Stimulated activated memory B cell treated with anti-CD40 and anti-IgM and Interleukin-4, amounts not matched to agents 10 μg/mL and 1 μg/mL and 100 μg/mL, for 72 hours (primary cell): ENCODE measurements at regions not wholly inside any gene's neighbourhood (a gene's known extent, or its start where the extent isn't known, plus 50 kb on each side); places are given as distances from the start of the nearest gene placed in this dataset.

Source experiments
- ATAC-seq: fragments of 150-1000 bp; cut with Tn5 transposase; 2 replicates; pipeline ENCODE4 v1.10.0; 2021
- H3K27ac Mint-ChIP-seq: one replicate; pipeline ENCODE4 v1.8.0; 2022; ENCODE audit warnings: mild to moderate bottlenecking, mixed read lengths
- H3K27me3 Mint-ChIP-seq: one replicate; pipeline ENCODE4 v1.8.0; 2022; ENCODE audit warnings: mixed read lengths
- H3K36me3 Mint-ChIP-seq: one replicate; pipeline ENCODE4 v1.8.0; 2022; ENCODE audit warnings: mixed read lengths
- H3K4me1 Mint-ChIP-seq: one replicate; pipeline ENCODE4 v1.8.0; 2022; ENCODE audit warnings: mixed read lengths
- H3K4me3 Mint-ChIP-seq: one replicate; pipeline ENCODE4 v1.8.0; 2022; ENCODE audit warnings: mild to moderate bottlenecking, moderate library complexity, mixed read lengths
- H3K9me3 Mint-ChIP-seq: one replicate; pipeline ENCODE4 v1.8.0; 2022; ENCODE audit warnings: mixed read lengths

DNA sequence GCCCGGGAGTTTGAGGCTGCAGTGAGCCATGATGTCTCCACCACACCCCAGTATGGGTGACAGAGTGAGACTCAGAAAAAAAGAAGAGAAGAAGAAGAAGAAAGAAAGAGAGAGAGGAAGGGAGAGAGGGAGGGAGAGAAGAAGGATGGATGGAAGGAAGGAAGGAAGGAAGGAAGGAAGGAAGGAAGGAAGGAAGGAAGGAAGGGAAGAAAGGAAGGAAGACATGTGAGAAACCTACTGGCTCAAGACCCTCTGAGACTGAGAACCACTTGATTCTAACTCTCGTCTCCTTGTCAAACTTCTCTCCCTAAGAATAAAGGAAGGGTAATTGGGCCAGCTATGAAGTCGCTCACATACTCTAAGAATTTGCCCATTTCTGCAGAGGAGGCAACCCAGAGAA, 148.1 kb upstream of the UBE2E1 start:
- Mint-ChIP-seq H3K9me3 (peaks cover 10% of the 10 kb centered on the region), H3K4me3 (no peak overlapping the region), H3K4me1 (peaks cover 73% of the 10 kb centered on the region), H3K27ac (peak overlapping the region; percentile 78), H3K27me3 (no peaks in the 10 kb centered on the region), H3K36me3 (peaks cover 9% of the 10 kb centered on the region)
- no peak for ATAC-seq

DNA sequence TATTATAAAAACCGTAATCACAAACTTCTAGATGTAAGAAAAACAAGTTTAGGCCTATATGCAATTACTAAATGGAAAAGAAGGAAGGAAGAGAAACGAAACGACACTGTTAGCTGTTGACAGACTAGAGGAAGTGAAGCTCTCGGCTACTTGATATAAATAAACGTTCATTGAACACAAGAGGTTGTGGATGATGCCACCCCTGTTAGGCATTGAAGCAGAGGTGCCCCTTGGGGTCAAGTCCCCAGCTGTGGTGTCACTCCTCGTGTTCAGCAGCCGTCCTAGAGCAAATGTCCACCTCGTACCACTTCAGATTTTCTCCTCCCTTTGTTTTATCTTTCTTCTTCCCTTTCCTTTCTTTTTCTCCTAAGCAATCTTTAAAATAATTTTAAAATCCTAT, 146.5 kb upstream of the UBE2E1 start:
- Mint-ChIP-seq H3K36me3 (peaks cover 9% of the 10 kb centered on the region), H3K27me3 (no peaks in the 10 kb centered on the region), H3K27ac (peak overlapping the region; percentile 84), H3K4me3 (peak overlapping the region; percentile 69), H3K4me1 (peaks cover 64% of the 10 kb centered on the region), H3K9me3 (peaks cover 10% of the 10 kb centered on the region)
- peak; percentile 79 for ATAC-seq

DNA sequence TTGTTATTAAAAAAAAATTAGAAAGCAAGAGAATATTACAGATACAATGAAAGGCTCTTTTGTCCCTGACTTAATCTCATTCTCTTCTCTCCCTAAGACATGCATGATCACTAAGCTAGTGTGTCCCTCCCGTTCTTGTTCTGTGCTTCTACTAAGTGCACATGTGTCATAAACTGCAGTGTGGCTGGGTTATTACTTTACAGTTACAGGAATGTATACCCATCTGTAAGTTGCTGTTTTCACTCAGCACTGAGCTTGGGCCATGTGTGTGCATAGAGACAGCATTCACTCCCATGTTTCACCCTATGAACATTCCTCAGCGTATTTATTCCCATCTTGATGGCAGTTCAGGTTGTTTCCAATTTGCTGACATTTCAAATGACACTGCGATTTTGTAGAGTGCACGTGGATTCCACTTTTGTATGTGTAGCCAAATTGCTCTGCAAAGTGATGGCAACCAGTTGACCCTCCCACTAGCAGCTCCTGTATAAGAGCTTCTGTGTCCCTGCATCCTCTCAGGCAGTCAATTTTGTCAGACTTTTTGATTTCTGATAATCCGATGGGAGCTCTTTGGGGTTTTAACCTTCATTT, 145.8 kb upstream of the UBE2E1 start:
- Mint-ChIP-seq H3K4me1 (peaks cover 58% of the 10 kb centered on the region), H3K27ac (peak overlapping the region; percentile 84)

DNA sequence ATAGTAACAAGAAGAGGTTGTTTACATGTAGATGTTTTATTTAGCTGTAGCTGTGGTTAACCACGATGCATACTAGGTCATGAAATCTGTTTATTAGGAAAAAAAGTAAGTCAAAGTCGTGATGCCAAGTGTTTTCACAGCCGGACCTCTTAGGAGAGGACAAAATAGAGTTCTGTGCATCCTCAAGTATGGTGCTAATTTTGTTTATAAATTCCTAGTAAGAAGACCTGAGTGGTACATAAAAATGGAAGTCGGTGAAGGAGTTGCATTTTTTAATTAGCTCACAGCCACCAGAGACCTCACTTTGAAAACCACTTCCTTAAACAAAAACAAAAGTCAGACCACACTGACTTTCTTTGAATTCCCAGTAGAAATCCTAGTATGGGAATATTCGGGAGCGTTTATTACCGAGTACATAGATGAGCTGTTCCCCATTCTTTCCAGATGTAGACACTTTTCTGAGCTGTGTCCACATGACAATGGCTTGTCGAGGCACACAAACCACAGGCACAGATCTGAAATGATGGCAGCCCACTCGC, 143.6 kb upstream of the UBE2E1 start:
- Mint-ChIP-seq H3K27me3 (no peaks in the 10 kb centered on the region), H3K4me3 (no peak overlapping the region), H3K9me3 (peaks cover 3% of the 10 kb centered on the region), H3K36me3 (no peaks in the 10 kb centered on the region), H3K27ac (peak overlapping the region; percentile 57), H3K4me1 (peaks cover 52% of the 10 kb centered on the region)
- ATAC-seq = peak; percentile 35

More for the DNA sequence above, 145.8 kb upstream of the UBE2E1 start:
- no peak for ATAC-seq
- Mint-ChIP-seq H3K27me3 (no peaks in the 10 kb centered on the region), H3K4me3 (no peak overlapping the region), H3K36me3 (peaks cover 5% of the 10 kb centered on the region), H3K9me3 (peaks cover 10% of the 10 kb centered on the region)

DNA sequence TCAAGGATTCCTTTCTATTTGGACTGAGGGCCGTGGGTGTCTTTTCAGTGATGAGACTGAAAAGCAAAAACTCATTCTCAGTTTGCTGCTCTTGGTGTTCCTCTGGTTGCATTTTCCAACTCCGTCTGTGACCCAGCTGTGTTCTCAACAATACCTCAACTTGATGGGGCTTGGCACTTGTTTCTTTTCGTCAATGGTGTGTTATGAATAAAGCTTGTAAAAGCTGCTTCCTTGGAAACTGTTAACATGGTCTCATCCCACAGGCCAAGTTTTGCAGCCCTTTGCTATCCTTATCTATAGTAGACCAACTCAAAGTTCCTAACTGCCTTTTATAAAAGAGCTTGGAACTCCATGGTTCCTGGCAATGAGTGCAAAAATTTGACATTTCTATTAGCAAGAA, 142.5 kb upstream of the UBE2E1 start:
- H3K9me3 Mint-ChIP-seq = no peaks in the 10 kb centered on the region
- H3K36me3 Mint-ChIP-seq = no peaks in the 10 kb centered on the region
- H3K27me3 Mint-ChIP-seq = no peaks in the 10 kb centered on the region
- H3K4me3 Mint-ChIP-seq = no peak overlapping the region
- no peak overlapping the region for H3K27ac Mint-ChIP-seq
- ATAC-seq = no peak
- H3K4me1 Mint-ChIP-seq = peaks cover 52% of the 10 kb centered on the region

DNA sequence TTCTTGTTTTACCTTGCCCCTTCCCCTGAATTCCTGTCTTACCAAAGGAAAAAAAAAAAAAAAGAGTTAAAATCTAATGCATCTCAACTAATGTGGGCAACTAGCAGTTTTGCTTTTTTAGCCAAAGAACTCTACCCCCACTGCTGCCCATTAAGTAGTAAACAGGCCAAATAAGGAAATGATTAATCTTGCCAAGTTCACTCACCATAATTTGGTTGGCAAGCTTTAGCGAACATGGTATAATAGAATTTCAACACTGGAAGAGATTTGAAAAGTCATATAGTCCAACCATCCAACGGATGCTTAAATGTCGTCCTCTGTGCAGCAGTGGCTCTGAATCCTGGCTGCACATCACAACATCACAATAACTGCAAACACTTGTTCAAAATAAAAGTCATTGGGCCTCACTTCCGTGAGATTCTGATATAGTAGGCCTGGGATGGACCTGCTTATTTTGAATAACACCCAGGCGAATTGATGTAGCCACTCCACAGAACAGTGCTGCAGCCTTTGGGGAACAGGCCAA, 142.0 kb upstream of the UBE2E1 start:
- Mint-ChIP-seq H3K27ac (no peak overlapping the region), H3K4me3 (no peak overlapping the region), H3K4me1 (peaks cover 51% of the 10 kb centered on the region), H3K9me3 (no peaks in the 10 kb centered on the region), H3K36me3 (no peaks in the 10 kb centered on the region), H3K27me3 (no peaks in the 10 kb centered on the region)
- no peak for ATAC-seq

DNA sequence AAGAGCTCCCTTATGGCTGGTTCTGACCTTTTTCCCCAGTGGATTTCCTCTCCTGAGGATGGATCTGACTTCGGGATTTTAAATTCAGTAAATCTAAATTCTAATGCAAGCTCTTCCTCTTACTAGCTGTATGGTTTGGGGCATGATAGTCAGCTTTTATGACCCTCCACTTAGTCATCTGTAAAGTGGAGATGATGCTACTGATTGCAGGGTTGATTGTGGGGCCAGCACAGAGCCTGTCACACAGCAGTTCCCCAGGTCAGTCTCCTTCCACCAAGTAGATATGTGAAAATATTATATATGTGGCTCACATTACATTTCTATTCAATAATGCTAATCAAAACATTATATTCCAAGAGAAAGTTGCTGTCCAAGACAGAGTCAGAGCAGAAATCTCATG, 141.3 kb upstream of the UBE2E1 start:
- H3K4me3 Mint-ChIP-seq = no peak overlapping the region
- H3K36me3 Mint-ChIP-seq = no peaks in the 10 kb centered on the region
- H3K27me3 Mint-ChIP-seq = peaks cover 4% of the 10 kb centered on the region
- peak; percentile 45 for ATAC-seq
- no peaks in the 10 kb centered on the region for H3K9me3 Mint-ChIP-seq
- H3K27ac Mint-ChIP-seq = no peak overlapping the region
- H3K4me1 Mint-ChIP-seq = peaks cover 44% of the 10 kb centered on the region

DNA sequence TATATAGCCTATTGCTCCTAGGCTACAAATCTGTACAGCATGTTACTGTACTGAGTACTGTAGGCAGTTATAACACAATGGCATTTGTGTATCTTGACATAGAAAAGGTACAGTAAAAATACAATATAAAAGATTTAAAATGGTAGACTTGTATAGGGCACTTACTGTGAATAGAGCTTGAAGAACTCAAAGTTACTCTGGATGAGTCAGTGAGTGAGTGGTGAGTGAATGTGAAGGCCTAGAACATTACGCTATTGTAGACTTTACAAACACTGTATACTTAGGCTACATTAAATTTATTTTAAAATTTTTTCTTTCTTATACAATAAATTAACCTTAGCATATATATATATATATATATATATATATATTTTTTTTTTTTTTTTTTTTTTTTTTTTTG, 140.0 kb upstream of the UBE2E1 start:
- H3K4me3 Mint-ChIP-seq = no peak overlapping the region
- H3K36me3 Mint-ChIP-seq = no peaks in the 10 kb centered on the region
- no peak for ATAC-seq
- H3K4me1 Mint-ChIP-seq = peaks cover 34% of the 10 kb centered on the region
- H3K9me3 Mint-ChIP-seq = no peaks in the 10 kb centered on the region
- no peak overlapping the region for H3K27ac Mint-ChIP-seq
- H3K27me3 Mint-ChIP-seq = peaks cover 17% of the 10 kb centered on the region

DNA sequence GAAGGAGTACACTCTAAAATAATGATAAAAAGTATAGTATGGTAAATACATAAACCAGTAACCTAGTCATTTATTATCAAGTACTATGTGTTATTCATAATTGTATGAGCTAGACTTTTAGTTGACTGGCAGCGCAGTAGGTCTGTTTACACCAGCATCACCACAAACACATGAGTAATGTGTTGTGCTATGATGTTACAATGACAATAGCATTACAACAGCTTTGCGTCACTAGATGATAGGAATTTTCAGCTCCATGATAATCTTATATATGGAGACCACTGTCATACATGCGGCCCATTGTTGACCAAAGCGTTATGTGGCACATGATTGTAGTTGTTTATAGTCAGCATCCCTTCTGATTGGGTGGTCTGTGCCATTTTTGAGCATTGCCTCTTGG, 138.9 kb upstream of the UBE2E1 start:
- Mint-ChIP-seq H3K27ac (no peak overlapping the region), H3K9me3 (no peaks in the 10 kb centered on the region), H3K36me3 (no peaks in the 10 kb centered on the region), H3K27me3 (peaks cover 27% of the 10 kb centered on the region), H3K4me3 (no peak overlapping the region), H3K4me1 (peaks cover 26% of the 10 kb centered on the region)
- ATAC-seq = no peak

DNA sequence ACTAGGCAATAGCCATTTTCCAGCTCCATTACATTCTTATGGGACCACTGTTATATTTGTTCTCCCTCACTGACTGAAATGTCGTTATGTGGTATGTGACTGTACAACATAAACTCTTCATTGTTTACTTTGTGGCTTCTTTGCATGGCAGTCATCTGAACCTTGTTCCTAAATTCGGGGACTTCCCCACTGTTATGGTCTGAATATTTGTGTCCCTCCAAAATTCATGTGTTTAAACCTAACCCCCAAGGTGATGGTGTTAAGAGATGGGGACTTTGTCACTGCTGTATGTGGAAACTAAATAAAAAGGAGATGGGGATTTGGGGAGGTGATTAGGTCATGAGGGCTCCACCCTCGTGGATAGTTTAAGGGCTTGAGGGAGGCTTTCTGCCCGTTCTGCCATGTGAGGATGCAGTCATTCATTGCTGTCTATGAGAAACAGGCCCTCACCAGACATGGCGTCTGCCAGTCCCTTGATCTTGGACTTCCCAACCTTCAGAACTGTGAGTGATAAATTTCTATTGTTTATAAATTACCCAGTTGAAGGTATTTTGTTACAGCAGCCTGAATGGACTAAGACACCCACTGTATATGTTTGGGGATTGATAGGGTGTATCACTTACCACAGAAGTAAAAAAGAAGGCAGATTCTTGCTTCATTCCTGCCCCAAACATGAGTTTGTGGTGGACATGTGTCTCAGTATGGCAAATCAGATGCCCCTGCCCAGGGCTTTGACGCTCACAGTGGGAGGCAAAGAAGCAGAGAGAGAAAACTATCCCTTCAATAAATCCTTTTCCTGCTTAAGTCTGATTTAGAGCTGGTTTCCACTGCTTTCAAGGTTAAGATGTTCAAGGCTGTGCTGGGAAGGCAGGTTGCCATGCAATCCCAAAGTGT, 138.0 kb upstream of the UBE2E1 start:
- peaks cover 21% of the 10 kb centered on the region for H3K4me1 Mint-ChIP-seq
- H3K9me3 Mint-ChIP-seq = no peaks in the 10 kb centered on the region
- ATAC-seq = peak; percentile 60
- H3K4me3 Mint-ChIP-seq = no peak overlapping the region
- H3K27me3 Mint-ChIP-seq = peaks cover 36% of the 10 kb centered on the region
- no peaks in the 10 kb centered on the region for H3K36me3 Mint-ChIP-seq
- no peak overlapping the region for H3K27ac Mint-ChIP-seq

DNA sequence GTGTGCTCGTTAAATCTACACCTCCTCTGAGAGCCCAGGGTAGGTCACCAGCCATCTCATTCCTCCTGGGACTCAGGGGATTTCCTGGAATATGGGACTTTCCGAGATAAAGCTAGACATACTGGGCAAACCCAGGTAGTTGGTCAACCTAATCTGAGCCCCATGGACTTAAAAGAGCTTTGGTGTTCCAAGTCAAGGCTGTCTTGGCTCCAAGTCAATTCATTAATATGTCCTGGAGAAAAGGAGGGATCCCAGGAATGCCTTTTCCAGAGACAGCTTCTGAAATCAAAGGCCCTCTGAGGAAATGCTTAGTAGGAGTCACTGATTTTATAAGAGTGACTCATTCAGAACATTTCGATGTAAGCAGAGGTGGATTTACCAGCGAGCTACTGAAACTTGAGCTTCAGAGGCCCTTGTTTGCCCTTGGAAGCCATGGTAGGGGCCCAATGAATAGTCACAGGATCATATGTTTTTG, 137.3 kb upstream of the UBE2E1 start:
- H3K27ac Mint-ChIP-seq = no peak overlapping the region
- peak; percentile 31 for ATAC-seq
- H3K36me3 Mint-ChIP-seq = no peaks in the 10 kb centered on the region
- H3K4me1 Mint-ChIP-seq = peaks cover 20% of the 10 kb centered on the region
- no peak overlapping the region for H3K4me3 Mint-ChIP-seq
- peaks cover 43% of the 10 kb centered on the region for H3K27me3 Mint-ChIP-seq
- no peaks in the 10 kb centered on the region for H3K9me3 Mint-ChIP-seq

DNA sequence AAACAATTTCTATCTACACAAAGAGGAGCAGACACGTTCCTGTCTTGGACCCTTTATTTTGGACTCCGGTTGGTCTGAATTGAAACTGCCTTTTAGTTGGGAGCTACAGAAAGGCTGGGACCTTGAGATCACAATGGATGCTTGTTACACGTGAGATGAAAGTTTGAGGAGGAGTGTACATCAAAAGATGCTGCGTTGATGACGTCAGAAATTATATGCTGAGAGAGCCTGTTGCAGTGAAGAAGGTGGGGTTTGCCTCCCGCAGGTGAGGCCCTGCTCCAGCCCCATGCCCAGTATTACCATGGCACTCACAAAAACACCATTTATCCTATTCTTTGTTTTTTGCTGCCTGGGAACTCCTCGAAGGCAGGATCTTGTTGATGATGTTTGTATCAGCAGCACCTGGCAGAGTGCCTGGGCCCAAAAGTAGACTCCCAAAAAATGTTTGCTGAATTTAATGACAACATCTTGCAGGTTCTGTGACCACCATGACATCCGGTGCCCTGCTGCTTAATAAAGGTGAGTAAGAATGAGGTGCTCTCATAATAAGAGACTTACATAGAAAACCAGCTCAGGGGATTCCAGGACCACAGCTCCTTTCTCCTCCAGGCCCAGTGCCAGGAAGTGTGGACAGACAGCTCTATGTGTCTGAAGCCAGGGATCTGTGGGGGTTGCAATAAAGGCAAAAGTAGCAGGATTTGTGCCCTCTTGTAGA, 136.1 kb upstream of the UBE2E1 start:
- Mint-ChIP-seq H3K9me3 (no peaks in the 10 kb centered on the region), H3K4me1 (peaks cover 20% of the 10 kb centered on the region), H3K36me3 (no peaks in the 10 kb centered on the region), H3K27ac (no peak overlapping the region), H3K27me3 (peaks cover 45% of the 10 kb centered on the region), H3K4me3 (no peak overlapping the region)
- ATAC-seq = no peak

DNA sequence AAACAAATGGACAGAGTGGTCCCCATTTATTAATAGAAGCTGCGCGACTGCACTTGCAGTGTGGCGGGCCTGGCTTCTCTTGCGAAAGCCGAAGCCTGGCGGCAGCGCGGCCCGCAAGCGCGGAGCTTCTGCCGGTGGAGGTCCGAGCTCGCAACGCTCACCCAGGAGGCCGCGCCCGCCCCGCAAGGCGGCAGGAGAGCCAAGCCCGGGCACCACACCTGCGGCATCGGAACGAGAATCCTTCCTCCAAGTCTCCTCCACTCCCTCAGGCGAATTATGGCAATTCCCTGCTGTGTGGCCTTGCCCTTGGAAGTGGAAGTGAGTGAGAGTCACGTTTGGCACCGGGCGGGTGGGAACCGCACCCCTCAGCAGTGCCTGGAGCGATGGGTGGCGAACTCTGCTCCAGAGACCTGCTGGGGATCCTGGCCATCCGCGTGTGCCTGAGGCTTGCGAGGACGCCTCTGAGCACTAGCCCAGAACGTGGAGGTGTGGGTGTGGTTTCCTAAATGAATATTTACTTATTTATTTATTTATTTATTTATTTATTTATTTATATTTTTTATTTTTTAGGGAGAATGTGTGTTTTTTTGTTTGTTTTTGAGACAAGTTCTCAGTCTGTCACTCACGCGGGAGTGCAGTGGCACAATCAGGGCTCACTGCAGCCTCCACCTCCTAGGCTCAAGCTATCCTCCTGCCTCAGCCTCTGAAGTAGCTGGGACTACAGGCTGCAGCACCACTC, 133.7 kb upstream of the UBE2E1 start:
- no peaks in the 10 kb centered on the region for H3K36me3 Mint-ChIP-seq
- H3K27me3 Mint-ChIP-seq = peaks cover 45% of the 10 kb centered on the region
- no peaks in the 10 kb centered on the region for H3K9me3 Mint-ChIP-seq
- peak overlapping the region; percentile 72 for H3K4me3 Mint-ChIP-seq
- peaks cover 20% of the 10 kb centered on the region for H3K4me1 Mint-ChIP-seq
- peak overlapping the region; percentile 14 for H3K27ac Mint-ChIP-seq
- no peak for ATAC-seq

DNA sequence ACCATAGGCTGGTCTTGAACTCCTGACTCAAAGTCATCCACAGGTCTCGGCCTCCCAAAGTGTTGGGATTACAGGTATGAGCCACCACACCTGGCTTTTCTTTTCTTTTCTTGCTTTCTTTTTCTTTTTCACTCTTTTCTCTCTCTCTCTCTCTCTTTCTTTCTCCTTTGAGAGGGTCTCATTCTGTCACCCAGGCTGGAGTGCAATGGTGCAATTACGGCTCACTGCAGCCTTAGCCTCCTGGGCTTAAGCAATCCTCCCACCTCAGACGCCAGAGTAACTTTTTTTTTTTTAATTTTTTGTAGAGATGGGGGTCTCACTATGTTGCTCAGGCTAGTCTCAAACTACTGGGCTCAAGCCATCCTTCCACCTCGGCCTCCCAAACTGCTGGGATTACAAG, 133.1 kb upstream of the UBE2E1 start:
- H3K9me3 Mint-ChIP-seq = no peaks in the 10 kb centered on the region
- H3K27ac Mint-ChIP-seq = no peak overlapping the region
- H3K4me3 Mint-ChIP-seq = peak overlapping the region; percentile 11
- no peaks in the 10 kb centered on the region for H3K36me3 Mint-ChIP-seq
- ATAC-seq = no peak
- peaks cover 45% of the 10 kb centered on the region for H3K27me3 Mint-ChIP-seq
- H3K4me1 Mint-ChIP-seq = peaks cover 16% of the 10 kb centered on the region
